ENCODE measurements at regions not wholly inside any gene's neighbourhood (a gene's known extent, or its start where the extent isn't known, plus 50 kb on each side); places are given as distances from the start of the nearest gene placed in this dataset.

GRCh38 chr16:73232555-73233328, 184.8 kb upstream of the ZFHX3 start:
- Histone ChIP-seq H3K4me1 (ENCODE audit: control insufficient read depth in 1 of 2, insufficient read depth in 1 of 2, low read depth in 1 of 2, low read length in 1 of 2) (no peaks in the 10 kb centered on the region), H3K27ac (no peak overlapping the region), H3K27me3 (no peaks in the 10 kb centered on the region), H3K36me3 (no peaks in the 10 kb centered on the region), H3K4me3 (ENCODE audit: low read depth in 1 of 2, low read length in 1 of 2) (no peak overlapping the region), H3K9me3 (no peaks in the 10 kb centered on the region)
- TF ChIP-seq, protein P1, sequence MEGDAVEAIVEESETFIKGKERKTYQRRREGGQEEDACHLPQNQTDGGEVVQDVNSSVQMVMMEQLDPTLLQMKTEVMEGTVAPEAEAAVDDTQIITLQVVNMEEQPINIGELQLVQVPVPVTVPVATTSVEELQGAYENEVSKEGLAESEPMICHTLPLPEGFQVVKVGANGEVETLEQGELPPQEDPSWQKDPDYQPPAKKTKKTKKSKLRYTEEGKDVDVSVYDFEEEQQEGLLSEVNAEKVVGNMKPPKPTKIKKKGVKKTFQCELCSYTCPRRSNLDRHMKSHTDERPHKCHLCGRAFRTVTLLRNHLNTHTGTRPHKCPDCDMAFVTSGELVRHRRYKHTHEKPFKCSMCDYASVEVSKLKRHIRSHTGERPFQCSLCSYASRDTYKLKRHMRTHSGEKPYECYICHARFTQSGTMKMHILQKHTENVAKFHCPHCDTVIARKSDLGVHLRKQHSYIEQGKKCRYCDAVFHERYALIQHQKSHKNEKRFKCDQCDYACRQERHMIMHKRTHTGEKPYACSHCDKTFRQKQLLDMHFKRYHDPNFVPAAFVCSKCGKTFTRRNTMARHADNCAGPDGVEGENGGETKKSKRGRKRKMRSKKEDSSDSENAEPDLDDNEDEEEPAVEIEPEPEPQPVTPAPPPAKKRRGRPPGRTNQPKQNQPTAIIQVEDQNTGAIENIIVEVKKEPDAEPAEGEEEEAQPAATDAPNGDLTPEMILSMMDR (IDR thresholded peaks at IDR 0.05): no peak

DNA sequence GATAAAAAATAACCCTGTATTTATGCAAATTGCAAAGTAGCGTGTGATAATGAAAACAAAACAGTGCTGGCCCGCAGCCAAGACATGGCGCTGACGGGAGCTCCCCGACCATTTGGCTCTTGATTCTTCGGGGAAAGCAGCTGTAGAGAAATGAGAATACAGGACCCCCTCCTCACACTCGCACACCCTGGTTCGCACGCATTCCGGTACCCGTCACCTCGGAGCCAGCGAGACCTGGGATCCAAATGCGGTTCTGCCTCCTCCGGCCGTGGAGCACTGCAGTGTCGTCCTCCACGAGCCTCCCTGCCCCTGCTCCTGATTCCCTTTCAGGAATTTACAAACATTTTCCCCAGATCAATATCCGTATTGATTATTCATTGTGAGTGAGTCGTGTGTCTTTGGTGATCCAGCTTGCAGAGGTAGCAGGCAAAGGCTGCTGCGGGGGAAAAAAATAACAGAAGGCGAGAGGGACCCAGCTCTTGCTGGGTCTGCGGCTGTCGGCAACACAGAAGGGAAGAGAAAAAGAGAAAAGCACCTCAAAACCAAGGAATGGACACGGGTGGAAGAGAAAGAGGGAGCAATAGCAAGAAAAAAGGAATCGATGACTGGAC, 184.1 kb upstream of the ZFHX3 start:
- TF ChIP-seq, protein P1 (IDR thresholded peaks at IDR 0.05): no peak

DNA sequence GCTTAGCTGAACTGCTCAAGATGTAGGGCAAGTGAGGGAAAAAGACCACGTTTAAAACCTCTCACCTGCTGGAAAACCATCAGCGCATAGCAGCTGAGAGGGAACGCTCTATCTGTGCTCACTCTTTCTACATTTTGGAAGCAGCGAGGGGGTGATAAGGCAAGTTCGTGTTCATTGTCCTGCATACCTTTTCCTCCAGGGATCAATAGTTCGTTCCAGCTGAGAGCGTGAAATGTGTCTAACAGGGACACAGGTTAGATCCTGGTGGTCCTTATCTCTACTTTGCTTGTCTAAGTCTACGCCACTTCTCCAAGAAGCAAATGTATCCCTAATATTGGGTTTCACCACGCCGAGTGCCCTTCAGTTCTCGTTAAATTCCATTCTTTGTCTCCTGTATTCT, 183.5 kb upstream of the ZFHX3 start:
- Histone ChIP-seq H3K4me3 (ENCODE audit: low read depth in 1 of 2, low read length in 1 of 2) (no peak overlapping the region), H3K36me3 (no peaks in the 10 kb centered on the region)

More for the DNA sequence above, 184.1 kb upstream of the ZFHX3 start:
- H3K27me3 ChIP-seq: no peaks in the 10 kb centered on the region
- no peaks in the 10 kb centered on the region for H3K36me3 ChIP-seq
- no peak overlapping the region for H3K4me3 ChIP-seq (ENCODE audit: low read depth in 1 of 2, low read length in 1 of 2)
- no peak overlapping the region for H3K27ac ChIP-seq
- H3K9me3 ChIP-seq: no peaks in the 10 kb centered on the region
- no peaks in the 10 kb centered on the region for H3K4me1 ChIP-seq (ENCODE audit: control insufficient read depth in 1 of 2, insufficient read depth in 1 of 2, low read depth in 1 of 2, low read length in 1 of 2)

GRCh38 chr16:73230651-73231050, 182.7 kb upstream of the ZFHX3 start:
- TF ChIP-seq, protein P1 (IDR thresholded peaks at IDR 0.05): no peak
- no peak overlapping the region for H3K27ac ChIP-seq
- H3K4me1 ChIP-seq (ENCODE audit: control insufficient read depth in 1 of 2, insufficient read depth in 1 of 2, low read depth in 1 of 2, low read length in 1 of 2): no peaks in the 10 kb centered on the region

More for the DNA sequence above, 183.5 kb upstream of the ZFHX3 start:
- no peaks in the 10 kb centered on the region for H3K9me3 ChIP-seq
- no peak overlapping the region for H3K27ac ChIP-seq
- H3K27me3 ChIP-seq: no peaks in the 10 kb centered on the region
- no peaks in the 10 kb centered on the region for H3K4me1 ChIP-seq (ENCODE audit: control insufficient read depth in 1 of 2, insufficient read depth in 1 of 2, low read depth in 1 of 2, low read length in 1 of 2)
- TF ChIP-seq, protein P1 (IDR thresholded peaks at IDR 0.05): no peak

GRCh38 chr16:73228649-73229048, 180.7 kb upstream of the ZFHX3 start:
- no peaks in the 10 kb centered on the region for H3K4me1 ChIP-seq (ENCODE audit: control insufficient read depth in 1 of 2, insufficient read depth in 1 of 2, low read depth in 1 of 2, low read length in 1 of 2)
- no peak overlapping the region for H3K27ac ChIP-seq
- H3K9me3 ChIP-seq: no peaks in the 10 kb centered on the region
- TF ChIP-seq, protein P1 (IDR thresholded peaks at IDR 0.05): no peak
- H3K36me3 ChIP-seq: no peaks in the 10 kb centered on the region
- no peak overlapping the region for H3K4me3 ChIP-seq (ENCODE audit: low read depth in 1 of 2, low read length in 1 of 2)
- H3K27me3 ChIP-seq: no peaks in the 10 kb centered on the region

More at GRCh38 chr16:73230651-73231050, 182.7 kb upstream of the ZFHX3 start:
- H3K9me3 ChIP-seq: no peaks in the 10 kb centered on the region
- no peaks in the 10 kb centered on the region for H3K36me3 ChIP-seq
- no peaks in the 10 kb centered on the region for H3K27me3 ChIP-seq
- no peak overlapping the region for H3K4me3 ChIP-seq (ENCODE audit: low read depth in 1 of 2, low read length in 1 of 2)

Data from neutrophil (primary cell).